ENCODE measurements at regions not wholly inside any gene's neighbourhood (a gene's known extent, or its start where the extent isn't known, plus 50 kb on each side); places are given as distances from the start of the nearest gene placed in this dataset.

GRCh38 chr3:83076041-83076440 is 1314.6 kb upstream of the GBE1 start:
- DNase-seq, result no peak

GRCh38 chr3:83074485-83074884 is 1313.0 kb upstream of the GBE1 start:
- no peak for DNase-seq

- no peak for DNase-seq
Observed at GRCh38 chr3:83065851-83066460, 1304.5 kb upstream of the GBE1 start.

GRCh38 chr3:83063446-83063845 is 1302.0 kb upstream of the GBE1 start:
- no peak for DNase-seq

GRCh38 chr3:83048556-83048955 is 1287.1 kb upstream of the GBE1 start:
- DNase-seq, result no peak

GRCh38 chr3:83039422-83039821 is 1278.0 kb upstream of the GBE1 start:
- DNase-seq, result no peak

- DNase-seq, result no peak
Observed at GRCh38 chr3:83035704-83036010, 1274.2 kb upstream of the GBE1 start.

- DNase-seq, result no peak
Observed at GRCh38 chr3:83034806-83035703, 1273.6 kb upstream of the GBE1 start.

- DNase-seq, result no peak
Observed at GRCh38 chr3:83033133-83033532, 1271.7 kb upstream of the GBE1 start.

- no peak for DNase-seq
Observed at GRCh38 chr3:83023086-83023485, 1261.6 kb upstream of the GBE1 start.

- DNase-seq, result no peak
Observed at GRCh38 chr3:83011481-83011880, 1250.0 kb upstream of the GBE1 start.

- no peak for DNase-seq
Observed at GRCh38 chr3:83003917-83004316, 1242.5 kb upstream of the GBE1 start.

- no peak for DNase-seq
Observed at GRCh38 chr3:83002869-83003445, 1241.5 kb upstream of the GBE1 start.

GRCh38 chr3:82999777-83000176 is 1238.3 kb upstream of the GBE1 start:
- DNase-seq, result no peak

- no peak for DNase-seq
Observed at GRCh38 chr3:82978368-82978767, 1216.9 kb upstream of the GBE1 start.

GRCh38 chr3:82977871-82978270 is 1216.4 kb upstream of the GBE1 start:
- DNase-seq, result no peak

GRCh38 chr3:82973791-82974190 is 1212.3 kb upstream of the GBE1 start:
- no peak for DNase-seq

- no peak for DNase-seq
Observed at GRCh38 chr3:82960379-82960778, 1198.9 kb upstream of the GBE1 start.

- no peak for DNase-seq
Observed at GRCh38 chr3:82957696-82958095, 1196.3 kb upstream of the GBE1 start.

GRCh38 chr3:82957079-82957478 is 1195.6 kb upstream of the GBE1 start:
- no peak for DNase-seq

- DNase-seq, result no peak
Observed at GRCh38 chr3:82954486-82954885, 1193.0 kb upstream of the GBE1 start.

- DNase-seq, result no peak
Observed at GRCh38 chr3:82942041-82942440, 1180.6 kb upstream of the GBE1 start.

GRCh38 chr3:82940124-82940523 is 1178.7 kb upstream of the GBE1 start:
- no peak for DNase-seq

GRCh38 chr3:82939491-82940097 is 1178.1 kb upstream of the GBE1 start:
- no peak for DNase-seq

Data from CD4-positive, alpha-beta T cell treated with Interleukin-4 for 4 hours (primary cell).